Brain microvascular endothelial cell (primary cell): ENCODE measurements at regions not wholly inside any gene's neighbourhood (a gene's known extent, or its start where the extent isn't known, plus 50 kb on each side); places are given as distances from the start of the nearest gene placed in this dataset.

ENCODE experiments used
- DNase-seq: peaks from one replicate; pipeline ENCODE4 v3.0.0-alpha.2; 2020
- H3K27ac ChIP-seq: fragments of 250-450 bp; sonication (Bioruptor Pico); 2 replicates; pipeline ENCODE4 v1.5.1; 2020; ENCODE audit warnings: mild to moderate bottlenecking, moderate library complexity
- H3K27me3 ChIP-seq: fragments of 250-450 bp; sonication (Bioruptor Pico); replicated peaks from 2 replicates; pipeline ENCODE4 v1.5.1; 2020; ENCODE audit warnings: mild to moderate bottlenecking
- H3K36me3 ChIP-seq: fragments of 250-450 bp; sonication (Bioruptor Pico); replicated peaks from 2 replicates; pipeline ENCODE4 v1.5.1; 2020; ENCODE audit warnings: mild to moderate bottlenecking
- H3K4me3 ChIP-seq: 2 replicates; pipeline ENCODE4 v1.5.1; 2011; ENCODE audit warnings: low read depth, mild to moderate bottlenecking, control low read depth, low read length, moderate library complexity
- CTCF ChIP-seq: IDR thresholded peaks from 2 replicates; pipeline ENCODE4 v1.5.1; 2011; ENCODE audit warnings: low read depth, mild to moderate bottlenecking, moderate library complexity, low read length, control low read depth, inconsistent platforms; ENCODE audit errors: missing control alignments
- in situ Hi-C: cut with HindIII; loops from 2 replicates; pipeline ENCODE4 v1.10.0; 2017; ENCODE audit warnings: low sequenced_read_pairs, low pct_ligation_motif_present

DNA sequence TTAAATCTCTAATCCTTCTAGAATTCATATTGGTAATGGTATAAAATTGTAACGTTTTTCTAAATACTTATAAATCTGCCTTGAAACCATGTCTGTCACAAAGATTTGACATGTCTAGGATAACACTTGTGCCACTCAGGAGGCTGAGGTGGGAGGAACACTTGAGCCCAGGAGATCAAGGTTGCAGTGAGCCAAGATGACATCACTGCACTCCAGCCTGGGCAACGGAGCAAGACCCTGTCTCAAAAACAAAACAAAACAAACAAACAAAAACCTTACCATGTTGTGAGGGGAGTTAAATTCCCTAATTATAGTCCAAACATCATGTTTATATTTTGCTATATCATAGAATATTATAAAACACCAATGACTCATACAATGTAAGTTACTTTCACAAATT, 317.5 kb upstream of the SOX5 start:
- no peak for DNase-seq
- no peak overlapping the region for H3K27ac ChIP-seq
- H3K27me3 ChIP-seq, result no peaks in the 10 kb centered on the region
- no peak for TF ChIP-seq CTCF
- no peak overlapping the region for H3K4me3 ChIP-seq
- in situ Hi-C loops, result no loop called here
- H3K36me3 ChIP-seq, result no peaks in the 10 kb centered on the region

DNA sequence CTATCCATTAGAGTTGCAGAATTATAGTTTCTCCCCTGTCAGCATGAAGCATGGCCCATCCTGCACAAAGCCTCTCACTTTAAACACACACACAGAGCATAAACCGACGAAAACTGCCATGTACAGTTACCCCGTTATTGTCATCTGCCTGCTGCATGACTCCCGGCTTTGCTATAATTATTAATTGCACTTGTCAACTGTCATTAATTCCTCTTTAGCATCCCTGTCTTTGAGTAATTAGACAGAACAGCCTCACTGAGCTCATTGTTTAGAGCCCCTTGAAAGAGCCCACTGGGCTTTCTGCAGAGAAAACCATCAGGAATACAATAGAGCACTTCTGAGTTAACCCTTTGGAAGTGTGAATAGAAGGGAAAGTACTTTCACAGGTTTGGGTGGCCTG, 307.2 kb upstream of the SOX5 start:
- in situ Hi-C loops, result no loop called here
- no peak for TF ChIP-seq CTCF
- no peak for DNase-seq
- Histone ChIP-seq H3K27me3 (no peaks in the 10 kb centered on the region), H3K27ac (no peak overlapping the region), H3K36me3 (no peaks in the 10 kb centered on the region), H3K4me3 (no peak overlapping the region)

- Histone ChIP-seq H3K27ac (no peak overlapping the region), H3K27me3 (no peaks in the 10 kb centered on the region), H3K4me3 (no peak overlapping the region), H3K36me3 (no peaks in the 10 kb centered on the region)
- no peak for TF ChIP-seq CTCF
- in situ Hi-C loops, result no loop called here
- DNase-seq, result no peak
These were observed 306.6 kb upstream of the SOX5 start for GRCh38 chr12:24255920-24256665.

DNA sequence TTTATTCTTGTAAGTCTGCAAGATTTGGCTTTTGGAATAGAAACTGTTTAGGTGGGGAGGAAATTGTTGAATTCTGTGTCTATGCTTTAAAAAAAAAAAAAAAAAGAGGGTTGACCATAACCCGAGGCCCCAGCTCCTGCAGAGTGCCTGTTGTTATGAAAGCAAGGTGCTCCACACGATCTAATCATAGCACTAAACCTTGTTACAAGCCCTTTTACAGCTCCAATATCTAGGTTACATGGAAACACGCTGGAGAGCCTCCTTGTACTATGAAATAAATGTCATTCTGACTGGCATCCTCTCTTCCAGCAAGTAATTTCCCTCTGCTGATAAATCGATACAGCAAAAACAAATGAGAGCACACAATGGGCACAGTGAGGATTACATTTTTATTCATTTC, 303.1 kb upstream of the SOX5 start:
- TF ChIP-seq CTCF, result no peak
- Histone ChIP-seq H3K4me3 (no peak overlapping the region), H3K36me3 (no peaks in the 10 kb centered on the region), H3K27ac (no peak overlapping the region), H3K27me3 (no peaks in the 10 kb centered on the region)
- in situ Hi-C loops, result no loop called here
- no peak for DNase-seq

- H3K27me3 ChIP-seq, result no peaks in the 10 kb centered on the region
- H3K4me3 ChIP-seq, result no peak overlapping the region
- DNase-seq, result no peak
- H3K27ac ChIP-seq, result no peak overlapping the region
- in situ Hi-C loops, result no loop called here
- TF ChIP-seq CTCF, result no peak
- H3K36me3 ChIP-seq, result no peaks in the 10 kb centered on the region
These were observed 297.5 kb upstream of the SOX5 start for GRCh38 chr12:24246934-24247333.

DNA sequence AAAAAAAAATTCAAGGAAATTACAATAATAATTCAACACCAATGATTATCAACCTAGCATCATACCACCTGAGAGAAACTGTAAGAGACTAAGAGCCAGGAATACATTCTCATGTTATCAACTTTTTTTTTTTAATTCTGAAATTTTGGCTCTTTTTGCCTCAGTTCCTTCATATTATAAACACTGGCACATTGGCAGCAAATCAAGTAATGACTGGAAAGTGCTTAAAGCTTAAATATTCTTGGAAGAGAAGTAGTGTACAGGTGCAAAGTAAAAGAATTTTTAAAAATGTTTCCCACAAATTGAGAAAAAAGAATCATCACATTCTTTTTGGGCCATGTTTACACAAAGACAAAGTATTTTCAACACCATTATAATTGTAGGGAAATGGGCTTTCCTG, 296.9 kb upstream of the SOX5 start:
- no peak for TF ChIP-seq CTCF
- no peak overlapping the region for H3K27ac ChIP-seq
- in situ Hi-C loops, result no loop called here

More for the DNA sequence above, 296.9 kb upstream of the SOX5 start:
- H3K27me3 ChIP-seq, result no peaks in the 10 kb centered on the region
- no peaks in the 10 kb centered on the region for H3K36me3 ChIP-seq
- no peak for DNase-seq
- no peak overlapping the region for H3K4me3 ChIP-seq
